Stomach (tissue), 8 donors: ENCODE measurements at regions not wholly inside any gene's neighbourhood (a gene's known extent, or its start where the extent isn't known, plus 50 kb on each side); places are given as distances from the start of the nearest gene placed in this dataset.

Experiments used
- DNase-seq, 2 donors: peaks; one replicate each; pipeline versions ENCODE4 v3.0.0 to v3.0.0-alpha.2; 2013 to 2019
- H3K27ac ChIP-seq, 5 donors: fragments of 200-600 bp in 4 of 5; sonication (generic) in 4 of 5; one replicate each; pipeline ENCODE4 v1.5.1; 2013 to 2019; ENCODE audit warnings: mild to moderate bottlenecking in 1 of 5, moderate library complexity in 1 of 5
- H3K27me3 ChIP-seq, 3 donors: fragments of 200-600 bp; sonication (generic); one replicate each; pipeline ENCODE4 v1.5.1; 2017 to 2019; ENCODE audit warnings: mixed run types in 1 of 3
- H3K36me3 ChIP-seq, 4 donors: fragments of 200-600 bp; sonication (generic); 1 replicate in 3 of 4; 2 replicates in 1 of 4; pipeline ENCODE4 v1.5.1; 2016 to 2019
- H3K4me1 ChIP-seq, 4 donors: fragments of 200-600 bp; sonication (generic); one replicate each; pipeline ENCODE4 v1.5.1; 2016 to 2019
- H3K4me3 ChIP-seq, 4 donors: fragments of 200-600 bp; sonication (generic) in 3 of 4; one replicate each; pipeline ENCODE4 v1.5.1; 2016 to 2019; ENCODE audit warnings: mild to moderate bottlenecking in 1 of 4
- H3K9me3 ChIP-seq, 4 donors: fragments of 200-600 bp; sonication (generic); one replicate each; pipeline ENCODE4 v1.5.1; 2016 to 2019
- EP300 ChIP-seq: sonication (generic); formaldehyde crosslinking; IDR thresholded peaks from one replicate; pipeline ENCODE4 v1.6.1; 2017; ENCODE audit warnings: antibody characterized with exemption
- POLR2A ChIP-seq, 4 donors: fragments of 450-650 bp; IDR thresholded peaks; one replicate each; pipeline ENCODE4 v1.6.1; 2016; ENCODE audit warnings: antibody characterized with exemption in 4 of 4, control low read depth in 2 of 4, mild to moderate bottlenecking in 1 of 4, moderate library complexity in 1 of 4
- POLR2AphosphoS5 ChIP-seq, 3 donors: sonication (generic); formaldehyde crosslinking; IDR thresholded peaks; one replicate each; pipeline ENCODE4 v1.6.1; 2016; ENCODE audit warnings: antibody characterized with exemption in 3 of 3
- WGBS, 5 donors: extraction: QIAGEN DNeasy Blood & Tissue Kit in 3 of 5; methylation state at CpG; one replicate each; pipeline versions ENCODE4 v1.1.5 to v1.1.7; 2013 to 2018; 5-methylcytosine and 5-hydroxymethylcytosine counted together
- intact Hi-C: fragments of 100-400 bp; cut with DNase I; formaldehyde crosslinking; loops from one replicate; pipeline ENCODE4 v1.15.1; 2023; ENCODE audit warnings: low total_unique reads
- TF ChIP-seq, protein P1 (sequence below), 7 experiments: fragments of 450-650 bp in 4 of 7; fragments of 200-600 bp in 3 of 7; sonication (generic) in 3 of 7; IDR thresholded peaks; one replicate each; pipeline ENCODE4 v1.5.1; 2016 to 2019; ENCODE audit warnings: antibody characterized with exemption in 7 of 7, control low read depth in 2 of 7, mild to moderate bottlenecking in 1 of 7
- donor health status: healthy with polysubstance abuse.
- donor health status: Bipolar disorder and iron deficiency.
- donor health status: healthy.

DNA sequence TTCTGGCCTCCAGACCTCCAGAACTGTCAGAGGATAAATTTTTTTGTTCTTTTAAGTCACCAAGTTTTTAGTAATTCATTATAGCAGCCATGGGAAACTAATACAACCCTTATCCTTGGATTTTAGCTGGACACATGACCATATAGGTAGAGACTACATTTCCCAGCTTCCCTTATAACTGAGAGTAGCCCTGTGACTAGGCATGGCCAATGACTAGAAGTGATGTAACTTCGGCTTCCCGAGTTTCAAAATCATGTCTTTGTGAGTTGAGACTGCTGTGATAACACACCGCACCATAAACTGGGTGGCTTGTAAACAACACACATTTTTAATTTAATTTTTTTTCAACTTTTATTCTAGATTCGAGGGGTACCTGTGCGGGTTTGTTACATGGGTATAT, 134.0 kb upstream of the SERTAD2 start:
- DNase-seq, result no peak
- no peak for TF ChIP-seq EP300
- no peak for TF ChIP-seq POLR2A (IDR thresholded peaks at IDR 0.05)
- TF ChIP-seq, protein P1, sequence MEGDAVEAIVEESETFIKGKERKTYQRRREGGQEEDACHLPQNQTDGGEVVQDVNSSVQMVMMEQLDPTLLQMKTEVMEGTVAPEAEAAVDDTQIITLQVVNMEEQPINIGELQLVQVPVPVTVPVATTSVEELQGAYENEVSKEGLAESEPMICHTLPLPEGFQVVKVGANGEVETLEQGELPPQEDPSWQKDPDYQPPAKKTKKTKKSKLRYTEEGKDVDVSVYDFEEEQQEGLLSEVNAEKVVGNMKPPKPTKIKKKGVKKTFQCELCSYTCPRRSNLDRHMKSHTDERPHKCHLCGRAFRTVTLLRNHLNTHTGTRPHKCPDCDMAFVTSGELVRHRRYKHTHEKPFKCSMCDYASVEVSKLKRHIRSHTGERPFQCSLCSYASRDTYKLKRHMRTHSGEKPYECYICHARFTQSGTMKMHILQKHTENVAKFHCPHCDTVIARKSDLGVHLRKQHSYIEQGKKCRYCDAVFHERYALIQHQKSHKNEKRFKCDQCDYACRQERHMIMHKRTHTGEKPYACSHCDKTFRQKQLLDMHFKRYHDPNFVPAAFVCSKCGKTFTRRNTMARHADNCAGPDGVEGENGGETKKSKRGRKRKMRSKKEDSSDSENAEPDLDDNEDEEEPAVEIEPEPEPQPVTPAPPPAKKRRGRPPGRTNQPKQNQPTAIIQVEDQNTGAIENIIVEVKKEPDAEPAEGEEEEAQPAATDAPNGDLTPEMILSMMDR (IDR thresholded peaks at IDR 0.05), result no peak
- no peak for TF ChIP-seq POLR2AphosphoS5 (IDR thresholded peaks at IDR 0.05)
- WGBS, 5 donors, result 73 to 86% (median 79%) methylated on average over 5 of the region's 5 CpGs
- Histone ChIP-seq H3K27me3 (no peaks in the 10 kb centered on the region), H3K27ac (no peak overlapping the region), H3K36me3 (no peaks in the 10 kb centered on the region), H3K4me1 (peaks cover 0 to 10% (median 9%) of the 10 kb centered on the region in 4 donors), H3K9me3 (no peaks in the 10 kb centered on the region), H3K4me3 (no peak overlapping the region)
- intact Hi-C loops, result no loop called here

DNA sequence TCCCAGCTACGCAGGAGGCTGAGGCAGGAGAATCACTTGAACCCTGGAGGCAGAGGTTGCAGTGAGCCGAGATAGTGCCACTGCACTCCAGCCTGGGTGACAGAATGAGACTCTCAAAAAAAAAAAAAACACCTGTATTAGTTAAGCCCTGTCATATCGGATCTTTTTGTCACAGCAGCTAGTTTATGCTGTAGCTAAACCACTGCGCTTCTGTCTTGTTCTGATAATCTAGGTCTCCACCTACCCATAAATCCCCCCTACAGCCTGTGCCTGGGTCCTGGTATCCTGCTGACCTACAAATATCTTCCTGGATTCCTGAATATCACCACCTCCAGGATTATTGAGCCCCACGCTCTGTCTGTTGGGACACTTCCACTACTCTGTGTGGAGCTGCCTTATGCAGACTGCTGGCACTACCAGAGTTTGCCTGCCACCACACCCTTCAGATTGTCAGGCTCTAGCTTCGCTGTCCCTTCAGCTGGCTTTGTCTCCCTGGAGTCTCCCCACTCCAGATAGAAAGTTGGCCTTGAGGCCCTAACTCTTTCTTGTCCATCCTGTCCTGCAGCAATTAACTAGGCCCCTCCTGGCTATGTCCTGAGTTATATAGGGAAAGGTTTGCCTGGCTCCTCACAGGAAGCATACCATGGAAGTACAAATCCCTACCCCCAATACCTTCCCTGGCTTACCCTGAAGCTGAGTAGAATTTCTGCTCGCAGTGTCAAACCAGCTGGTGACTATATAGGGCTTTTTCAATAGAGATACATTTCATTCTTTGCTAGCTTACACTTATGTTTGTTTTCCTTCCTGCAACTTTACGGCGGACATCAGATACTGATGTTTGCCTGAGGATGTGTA, 136.0 kb upstream of the SERTAD2 start:
- DNase-seq, result no peak
- TF ChIP-seq, protein P1 (IDR thresholded peaks at IDR 0.05), result no peak
- TF ChIP-seq EP300 (no peak), POLR2A (IDR thresholded peaks at IDR 0.05) (no peak), POLR2AphosphoS5 (IDR thresholded peaks at IDR 0.05) (no peak)
- intact Hi-C loops, result no loop called here
- Histone ChIP-seq H3K9me3 (no peaks in the 10 kb centered on the region), H3K27ac (no peak overlapping the region), H3K27me3 (no peaks in the 10 kb centered on the region), H3K4me1 (peaks cover 0 to 17% (median 12%) of the 10 kb centered on the region in 4 donors), H3K4me3 (no peak overlapping the region), H3K36me3 (no peaks in the 10 kb centered on the region)
- WGBS, 5 donors, result 51 to 80% (median 73%) methylated on average over 9 of the region's 9 CpGs

DNA sequence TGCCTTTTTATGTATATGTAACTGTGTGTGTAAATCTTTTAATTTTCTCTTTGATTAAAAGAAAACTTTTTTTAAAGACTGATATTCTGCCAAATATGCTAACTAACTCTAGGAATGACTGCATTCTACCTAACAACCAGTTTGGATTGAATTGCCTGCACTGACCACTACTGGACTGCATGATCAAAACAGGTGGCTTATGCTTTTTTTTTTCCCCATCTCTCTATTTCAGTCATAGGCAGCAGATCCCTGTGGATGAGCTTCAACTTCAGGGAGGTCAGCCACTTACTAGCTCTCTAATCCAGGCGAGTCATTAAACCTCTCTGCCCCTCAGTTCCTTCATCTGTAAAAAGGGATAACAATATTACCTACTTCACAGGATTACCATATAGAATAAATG, 138.6 kb upstream of the SERTAD2 start:
- H3K4me1 ChIP-seq, result peaks cover 0 to 19% (median 14%) of the 10 kb centered on the region in 4 donors
- DNase-seq, result no peak
- WGBS, 5 donors, result 88 to 97% (median 91%) methylated on average over 1 of the region's 1 CpG
- H3K27me3 ChIP-seq, result no peaks in the 10 kb centered on the region
- intact Hi-C loops, result no loop called here
- no peaks in the 10 kb centered on the region for H3K9me3 ChIP-seq
- H3K27ac ChIP-seq, result no peak overlapping the region
- no peaks in the 10 kb centered on the region for H3K36me3 ChIP-seq
- TF ChIP-seq EP300 (no peak), POLR2AphosphoS5 (IDR thresholded peaks at IDR 0.05) (no peak), POLR2A (IDR thresholded peaks at IDR 0.05) (no peak)
- TF ChIP-seq, protein P1 (IDR thresholded peaks at IDR 0.05), result no peak
- no peak overlapping the region for H3K4me3 ChIP-seq

DNA sequence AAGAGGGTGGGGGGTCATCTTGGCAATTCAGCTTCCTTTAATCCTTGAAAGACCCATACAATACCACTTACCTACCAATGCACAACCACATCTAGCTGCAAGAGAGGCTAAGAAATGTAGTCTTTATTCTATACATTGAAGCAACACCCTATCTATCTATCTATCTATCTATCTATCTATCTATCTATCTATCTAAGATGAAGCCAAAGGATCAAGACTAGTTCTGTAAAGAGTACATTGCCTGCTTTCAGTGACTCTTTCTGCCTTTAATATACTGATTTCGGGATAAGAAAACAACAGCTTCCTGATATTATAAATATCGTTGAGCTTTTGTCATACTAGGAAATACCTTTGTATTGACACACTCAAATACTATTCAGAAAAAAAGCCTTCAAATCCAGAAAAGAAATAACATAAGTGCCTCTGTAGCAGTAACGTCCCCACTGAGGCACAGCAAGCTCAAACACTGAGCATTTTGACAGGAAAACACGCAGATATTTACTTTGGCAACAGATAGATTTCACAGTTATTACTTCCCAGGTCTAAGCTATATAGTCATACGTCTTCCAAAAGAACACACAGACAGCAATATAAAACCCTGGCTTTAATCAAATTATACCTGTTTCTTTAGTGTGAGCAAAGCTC, 139.4 kb upstream of the SERTAD2 start:
- H3K4me1 ChIP-seq, result peaks cover 0 to 28% (median 21%) of the 10 kb centered on the region in 4 donors
- WGBS, 5 donors, result 24 to 58% (median 44%) methylated on average over 5 of the region's 5 CpGs

More for the DNA sequence above, 139.4 kb upstream of the SERTAD2 start:
- no peak for DNase-seq
- no peak overlapping the region for H3K4me3 ChIP-seq
- no peaks in the 10 kb centered on the region for H3K9me3 ChIP-seq
- no peak overlapping the region for H3K27ac ChIP-seq
- intact Hi-C loops, result no loop called here
- TF ChIP-seq, protein P1 (IDR thresholded peaks at IDR 0.05), result no peak
- TF ChIP-seq EP300, result no peak
- TF ChIP-seq POLR2AphosphoS5 (IDR thresholded peaks at IDR 0.05), result no peak
- no peak for TF ChIP-seq POLR2A (IDR thresholded peaks at IDR 0.05)
- no peaks in the 10 kb centered on the region for H3K27me3 ChIP-seq
- no peaks in the 10 kb centered on the region for H3K36me3 ChIP-seq
